Osteoblast (primary cell): ENCODE measurements at regions not wholly inside any gene's neighbourhood (a gene's known extent, or its start where the extent isn't known, plus 50 kb on each side); places are given as distances from the start of the nearest gene placed in this dataset.

Experiments
- DNase-seq: peaks from one replicate; pipeline ENCODE4 v3.0.0; 2011; ENCODE audit warnings: low spot score, mixed read lengths; ENCODE audit not compliant: insufficient read length; ENCODE audit errors: missing footprints
- H2AFZ ChIP-seq: 2 replicates; pipeline ENCODE4 v1.6.0; 2011; ENCODE audit warnings: mild to moderate bottlenecking, low read length
- H3K27ac ChIP-seq: 2 replicates; pipeline ENCODE4 v1.5.1; 2011; ENCODE audit warnings: mild to moderate bottlenecking, low read depth, low read length, moderate library complexity
- H3K27me3 ChIP-seq: 2 replicates; pipeline ENCODE4 v1.6.0; 2012; ENCODE audit warnings: mild to moderate bottlenecking, control low read depth, inconsistent platforms, low read length, moderate library complexity; ENCODE audit not compliant: insufficient read depth
- H3K36me3 ChIP-seq: 2 replicates; pipeline ENCODE4 v1.5.1; 2011; ENCODE audit warnings: mild to moderate bottlenecking, low read length, control low read depth, moderate library complexity; ENCODE audit not compliant: insufficient read depth
- H3K4me1 ChIP-seq: 2 replicates; pipeline ENCODE4 v1.5.1; 2011; ENCODE audit warnings: mild to moderate bottlenecking, low read length, control low read depth, moderate library complexity; ENCODE audit not compliant: insufficient read depth
- H3K4me2 ChIP-seq: 2 replicates; pipeline ENCODE4 v1.6.0; 2011; ENCODE audit warnings: mild to moderate bottlenecking, low read length; ENCODE audit not compliant: insufficient read depth
- H3K4me3 ChIP-seq: fragments of 200-600 bp; sonication (generic); 3 replicates; pipeline ENCODE4 v1.5.1; 2012; ENCODE audit warnings: mild to moderate bottlenecking, low read length, inconsistent platforms; ENCODE audit not compliant: insufficient read depth
- H3K79me2 ChIP-seq: 2 replicates; pipeline ENCODE4 v1.6.0; 2012; ENCODE audit warnings: mild to moderate bottlenecking, low read length, control low read depth, inconsistent platforms; ENCODE audit not compliant: insufficient read depth
- H3K9me3 ChIP-seq: 2 replicates; pipeline ENCODE4 v1.5.1; 2011; ENCODE audit warnings: low read depth, low read length, control low read depth
- H4K20me1 ChIP-seq: 2 replicates; pipeline ENCODE4 v1.6.0; 2012; ENCODE audit warnings: mild to moderate bottlenecking, low read length, control low read depth; ENCODE audit not compliant: insufficient read depth
- CTCF ChIP-seq: IDR thresholded peaks from 2 replicates; pipeline ENCODE4 v1.5.1; 2011; ENCODE audit warnings: mild to moderate bottlenecking, low read depth, low read length, moderate library complexity; ENCODE audit errors: extremely low read depth

- no peaks in the 10 kb centered on the region for H3K36me3 ChIP-seq
- no peaks in the 10 kb centered on the region for H3K27me3 ChIP-seq
- no peak overlapping the region for H3K27ac ChIP-seq
- no peak overlapping the region for H3K4me2 ChIP-seq
- H3K79me2 ChIP-seq: no peaks in the 10 kb centered on the region
- no peaks in the 10 kb centered on the region for H3K4me1 ChIP-seq
- H4K20me1 ChIP-seq: no peaks in the 10 kb centered on the region
- H3K4me3 ChIP-seq: no peak overlapping the region
- TF ChIP-seq CTCF: no peak
- H2AFZ ChIP-seq: no peak overlapping the region
- peaks cover 2% of the 10 kb centered on the region for H3K9me3 ChIP-seq
- no peak for DNase-seq
Measured at GRCh38 chr5:4113426-4113825, 517.8 kb downstream of the IRX1 start.

DNA sequence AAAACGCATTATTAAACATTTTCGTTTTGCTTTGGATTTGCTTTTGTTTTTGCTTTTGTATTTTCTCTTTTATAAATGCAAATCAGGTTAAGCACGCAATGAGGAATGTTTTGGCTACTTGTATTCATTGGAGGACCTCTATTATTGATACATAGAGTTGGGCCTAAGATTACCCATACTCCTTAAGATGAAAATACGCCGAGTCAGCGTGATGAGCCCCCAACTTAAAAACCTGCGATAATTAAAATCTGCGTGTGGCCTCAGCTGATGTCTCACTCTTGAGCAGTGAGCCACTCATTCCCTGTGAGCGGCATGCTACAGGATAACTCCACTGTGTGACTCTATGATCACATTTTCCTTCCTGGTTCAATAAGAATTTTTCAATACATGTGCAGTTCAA lies 518.3 kb downstream of the IRX1 start:
- no peak for DNase-seq
- no peak overlapping the region for H2AFZ ChIP-seq
- H3K27me3 ChIP-seq: no peaks in the 10 kb centered on the region
- H3K27ac ChIP-seq: no peak overlapping the region
- no peak overlapping the region for H3K4me3 ChIP-seq
- TF ChIP-seq CTCF: no peak
- H3K79me2 ChIP-seq: no peaks in the 10 kb centered on the region
- peaks cover 2% of the 10 kb centered on the region for H3K9me3 ChIP-seq
- H3K36me3 ChIP-seq: no peaks in the 10 kb centered on the region
- no peaks in the 10 kb centered on the region for H3K4me1 ChIP-seq
- H3K4me2 ChIP-seq: no peak overlapping the region
- H4K20me1 ChIP-seq: no peaks in the 10 kb centered on the region

- H3K4me1 ChIP-seq: no peaks in the 10 kb centered on the region
- no peaks in the 10 kb centered on the region for H4K20me1 ChIP-seq
- peaks cover 2% of the 10 kb centered on the region for H3K9me3 ChIP-seq
- TF ChIP-seq CTCF: no peak
- H3K4me3 ChIP-seq: no peak overlapping the region
- H3K27ac ChIP-seq: no peak overlapping the region
- DNase-seq: no peak
- H3K79me2 ChIP-seq: no peaks in the 10 kb centered on the region
- H3K36me3 ChIP-seq: no peaks in the 10 kb centered on the region
- H3K4me2 ChIP-seq: no peak overlapping the region
- no peak overlapping the region for H2AFZ ChIP-seq
- no peaks in the 10 kb centered on the region for H3K27me3 ChIP-seq
Measured at GRCh38 chr5:4114452-4114851, 518.8 kb downstream of the IRX1 start.

GRCh38 chr5:4116834-4117233 lies 521.2 kb downstream of the IRX1 start:
- DNase-seq: no peak
- Histone ChIP-seq H3K79me2 (no peaks in the 10 kb centered on the region), H3K4me3 (no peak overlapping the region), H3K27me3 (no peaks in the 10 kb centered on the region), H3K4me2 (no peak overlapping the region), H3K27ac (no peak overlapping the region), H3K9me3 (no peaks in the 10 kb centered on the region), H3K4me1 (no peaks in the 10 kb centered on the region), H4K20me1 (no peaks in the 10 kb centered on the region), H2AFZ (no peak overlapping the region), H3K36me3 (no peaks in the 10 kb centered on the region)
- no peak for TF ChIP-seq CTCF
